Activated CD4-positive, CD25-positive, alpha-beta regulatory T cell treated with anti-CD3 and anti-CD28 coated beads, Interleukin-2, amount 50 U/mL, for 16 hours (primary cell): ENCODE measurements at regions not wholly inside any gene's neighbourhood (a gene's known extent, or its start where the extent isn't known, plus 50 kb on each side); places are given as distances from the start of the nearest gene placed in this dataset.
"Not testable (repeated sequence)": the region's sequence is repeated elsewhere in the genome, so short reads cannot be mapped to it uniquely, and the experiment has no call there.

Experiments used
- DNase-seq: peaks from one replicate; pipeline ENCODE4 v3.0.0-alpha.2; 2020; ENCODE audit warnings: low read depth, low spot score

GRCh38 chr6:170198298-170198697, 92.6 kb downstream of the DLL1 start:
- no peak for DNase-seq

GRCh38 chr6:170193326-170193821, 97.5 kb downstream of the DLL1 start:
- no peak for DNase-seq

GRCh38 chr6:170192905-170193304, 98.0 kb downstream of the DLL1 start:
- no peak for DNase-seq

- DNase-seq = not testable (repeated sequence)
These were observed 98.8 kb downstream of the DLL1 start for GRCh38 chr6:170192101-170192500.

- DNase-seq = no peak
These were observed 100.8 kb downstream of the DLL1 start for GRCh38 chr6:170190046-170190445.

GRCh38 chr6:170189236-170189635, 101.6 kb downstream of the DLL1 start:
- no peak for DNase-seq

- no peak for DNase-seq
These were observed 102.3 kb downstream of the DLL1 start for GRCh38 chr6:170188571-170189001.

- DNase-seq = no peak
These were observed 103.0 kb downstream of the DLL1 start for GRCh38 chr6:170187669-170188566.

- no peak for DNase-seq
These were observed 103.8 kb downstream of the DLL1 start for GRCh38 chr6:170186941-170187668.

- DNase-seq = no peak
These were observed 104.6 kb downstream of the DLL1 start for GRCh38 chr6:170186006-170186935.

GRCh38 chr6:170185175-170185978, 105.5 kb downstream of the DLL1 start:
- DNase-seq = no peak

- DNase-seq = no peak
These were observed 106.6 kb downstream of the DLL1 start for GRCh38 chr6:170184316-170184715.

GRCh38 chr6:170183521-170183920, 107.4 kb downstream of the DLL1 start:
- no peak for DNase-seq

GRCh38 chr6:170182781-170183120, 108.1 kb downstream of the DLL1 start:
- DNase-seq = no peak

- DNase-seq = no peak
These were observed 108.6 kb downstream of the DLL1 start for GRCh38 chr6:170182093-170182780.

GRCh38 chr6:170181338-170181690, 109.6 kb downstream of the DLL1 start:
- no peak for DNase-seq

- DNase-seq = no peak
These were observed 110.1 kb downstream of the DLL1 start for GRCh38 chr6:170180671-170181337.

- no peak for DNase-seq
These were observed 111.1 kb downstream of the DLL1 start for GRCh38 chr6:170179616-170180324.
